ENCODE measurements at regions not wholly inside any gene's neighbourhood (a gene's known extent, or its start where the extent isn't known, plus 50 kb on each side); places are given as distances from the start of the nearest gene placed in this dataset.

DNA sequence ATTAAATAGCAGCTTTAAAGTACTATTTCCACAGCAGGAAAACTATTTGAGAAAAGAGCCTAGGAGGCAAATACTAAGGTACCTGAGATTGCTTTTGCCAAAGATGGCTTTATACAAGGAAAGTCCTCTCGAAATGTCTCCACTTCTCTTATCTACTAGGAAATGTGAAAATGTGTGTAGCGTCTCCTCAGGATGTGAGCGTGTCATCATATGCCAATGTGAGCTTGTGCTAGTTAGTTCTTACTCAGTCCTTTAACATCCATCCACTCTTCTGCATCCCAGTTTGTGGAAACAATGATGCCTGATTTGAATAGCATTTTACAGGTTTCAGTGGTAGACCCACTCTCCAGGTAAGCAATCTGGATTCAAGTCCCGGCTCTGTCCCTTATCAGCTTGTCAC is 421.0 kb downstream of the DYNC2H1 start:
- no peak for DNase-seq (ENCODE audit: low spot score)

DNA sequence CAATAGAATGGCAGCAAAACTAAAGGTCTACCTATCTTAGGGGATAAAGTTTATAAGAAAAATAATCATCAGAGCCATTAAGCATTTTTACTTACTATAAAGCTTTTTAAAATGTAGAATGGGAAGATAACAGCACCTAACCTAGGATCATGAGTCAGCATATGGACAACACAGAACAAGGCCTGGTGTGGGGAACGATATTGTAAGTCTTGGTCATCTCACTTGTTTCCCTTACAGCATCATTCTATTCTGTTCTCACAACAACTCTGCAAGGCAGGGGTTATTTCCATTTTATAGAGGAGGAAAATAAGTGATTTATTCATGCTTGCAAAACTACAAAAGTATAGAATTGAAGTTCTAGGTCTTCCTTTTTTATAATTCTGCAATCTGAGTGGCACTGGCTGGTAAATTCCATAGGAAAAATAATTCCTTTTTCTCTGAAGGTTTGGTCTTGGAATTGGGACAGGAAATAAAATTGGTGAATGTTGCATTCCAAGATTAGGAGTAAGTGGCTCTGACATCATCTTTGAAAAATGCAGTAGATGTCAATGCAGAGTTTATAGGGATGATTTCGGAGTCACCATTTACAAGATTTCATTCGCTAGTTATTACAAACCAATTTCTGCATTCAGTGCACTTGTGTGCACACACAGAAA is 423.0 kb downstream of the DYNC2H1 start:
- DNase-seq (ENCODE audit: low spot score) = no peak

DNA sequence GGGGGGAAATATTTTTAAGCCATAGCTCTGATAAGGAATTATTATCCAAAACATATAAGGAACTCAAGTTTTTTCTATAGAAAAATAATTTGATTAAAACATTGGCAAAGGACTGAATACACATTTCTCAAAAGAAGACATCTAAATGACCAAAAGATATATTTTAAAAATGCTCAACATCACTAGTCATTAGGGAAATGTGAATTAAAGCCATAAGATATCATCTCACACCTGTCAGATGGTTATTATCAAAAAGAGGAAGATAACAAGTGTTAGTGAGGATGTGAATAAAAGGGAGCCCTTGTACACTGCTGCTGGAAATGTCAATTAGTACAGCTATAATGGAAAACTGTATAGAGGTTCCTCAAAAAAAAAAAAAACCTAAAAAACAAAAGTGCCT is 425.0 kb downstream of the DYNC2H1 start:
- DNase-seq (ENCODE audit: low spot score) = no peak

DNA sequence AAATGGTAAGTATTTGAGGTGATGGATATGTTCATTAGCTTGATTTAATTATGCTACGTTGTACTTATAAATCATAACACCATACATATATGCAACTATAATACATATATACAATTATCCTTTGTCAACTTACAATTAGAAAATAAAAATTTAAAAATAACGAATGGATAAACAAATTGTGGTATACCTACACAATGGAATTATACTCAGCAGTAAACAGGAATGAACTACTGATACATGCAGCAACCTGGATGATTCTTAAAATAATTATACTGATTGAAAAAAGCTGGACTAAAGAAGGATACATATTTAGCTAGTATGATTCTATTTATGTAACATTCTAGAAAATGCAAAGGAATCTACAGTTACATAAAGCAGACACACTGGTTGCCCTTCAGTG is 425.7 kb downstream of the DYNC2H1 start:
- DNase-seq (ENCODE audit: low spot score) = no peak

DNA sequence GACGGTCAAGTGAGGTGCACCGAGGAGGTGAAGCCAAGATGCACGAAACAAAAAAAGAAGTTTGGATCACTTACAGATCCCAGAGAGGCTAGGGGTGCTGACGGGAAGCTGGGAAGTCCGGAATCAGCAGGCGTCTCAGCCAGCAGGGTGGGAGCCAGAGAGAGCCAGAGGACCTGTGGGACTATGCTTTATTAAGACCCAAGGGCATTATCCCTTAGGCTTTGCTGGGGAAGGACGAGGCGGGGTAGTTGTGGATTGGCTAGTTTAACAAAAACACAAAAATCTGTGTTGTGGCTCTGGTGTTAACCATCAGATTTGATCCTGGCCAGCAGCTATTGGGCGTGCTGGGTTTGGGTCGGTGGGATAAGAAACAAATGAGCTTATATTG is 427.1 kb downstream of the DYNC2H1 start:
- DNase-seq (ENCODE audit: low spot score) = peak; percentile 65

DNA sequence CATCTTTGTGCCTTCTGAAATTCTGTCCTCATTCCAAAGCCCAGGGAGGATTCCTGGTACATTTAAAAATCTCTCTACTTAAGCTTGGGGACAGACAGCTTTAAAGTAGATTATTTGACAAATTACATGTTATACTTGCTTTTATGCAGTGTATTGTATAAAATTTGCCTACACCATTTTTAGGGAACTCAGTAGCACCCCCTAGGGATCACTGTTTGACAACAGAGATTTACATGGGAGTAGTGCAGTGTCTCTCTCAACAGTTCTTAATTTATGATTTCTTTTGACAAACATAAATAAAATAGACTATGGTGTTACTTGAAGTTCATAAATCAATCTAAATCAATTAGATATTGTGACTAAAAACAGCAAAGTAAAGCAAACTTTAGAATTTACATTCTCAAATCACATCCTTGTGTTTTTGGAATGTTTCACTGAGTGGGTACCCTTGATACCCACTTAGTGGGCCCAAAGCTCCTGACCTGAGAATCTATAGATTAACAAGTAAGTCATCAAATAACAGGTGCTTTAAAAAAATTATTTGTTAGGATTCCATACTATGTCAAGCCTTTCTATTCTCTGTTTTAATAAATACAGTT is 428.8 kb downstream of the DYNC2H1 start:
- no peak for DNase-seq (ENCODE audit: low spot score)

DNA sequence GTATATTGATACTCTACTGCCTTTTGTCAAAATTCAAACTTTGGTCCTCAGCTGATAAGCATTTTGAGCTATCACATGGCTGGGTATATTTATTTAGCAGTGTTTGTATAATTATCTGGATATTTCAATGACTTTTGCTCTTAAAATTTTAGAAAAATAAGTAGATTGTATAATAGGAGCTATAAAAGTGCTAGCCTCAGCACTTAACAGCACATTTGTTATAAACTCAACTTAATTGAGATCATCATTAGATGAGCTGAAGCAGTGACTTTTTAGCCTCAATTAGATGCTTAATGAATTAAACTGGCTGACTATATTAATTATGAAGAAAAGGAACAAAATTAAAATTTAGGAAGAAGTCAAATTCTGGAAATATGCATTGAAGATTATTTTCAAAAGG is 429.9 kb downstream of the DYNC2H1 start:
- no peak for DNase-seq (ENCODE audit: low spot score)

DNA sequence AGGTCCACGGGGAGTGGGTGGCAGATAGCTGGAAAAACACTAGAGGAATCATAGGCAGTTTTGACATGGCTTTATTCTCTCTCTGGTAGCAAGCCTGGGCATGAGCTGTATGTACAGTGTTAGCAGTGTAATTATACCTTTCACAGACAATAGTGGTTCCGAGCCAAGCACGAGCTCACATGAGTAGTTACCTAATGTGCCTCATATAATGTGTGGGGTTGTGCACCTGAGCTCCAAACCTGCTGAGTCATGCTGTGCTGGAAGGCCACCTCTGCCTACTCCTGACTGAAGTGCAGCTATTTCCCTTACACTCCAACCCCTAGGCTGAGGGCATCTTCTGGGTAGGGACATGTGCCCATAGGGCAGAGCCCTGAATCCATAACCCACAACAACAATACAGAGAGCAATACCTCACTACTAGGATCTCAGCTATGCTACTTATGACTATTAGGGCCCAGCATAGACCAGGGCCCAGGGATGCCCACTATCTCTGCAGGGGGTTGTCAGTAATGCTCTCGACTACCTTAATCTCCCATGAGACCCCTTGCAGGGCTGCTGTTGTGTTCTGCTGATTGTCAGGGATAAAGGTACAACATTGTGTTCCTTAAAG is 432.1 kb downstream of the DYNC2H1 start:
- DNase-seq (ENCODE audit: low spot score) = no peak

DNA sequence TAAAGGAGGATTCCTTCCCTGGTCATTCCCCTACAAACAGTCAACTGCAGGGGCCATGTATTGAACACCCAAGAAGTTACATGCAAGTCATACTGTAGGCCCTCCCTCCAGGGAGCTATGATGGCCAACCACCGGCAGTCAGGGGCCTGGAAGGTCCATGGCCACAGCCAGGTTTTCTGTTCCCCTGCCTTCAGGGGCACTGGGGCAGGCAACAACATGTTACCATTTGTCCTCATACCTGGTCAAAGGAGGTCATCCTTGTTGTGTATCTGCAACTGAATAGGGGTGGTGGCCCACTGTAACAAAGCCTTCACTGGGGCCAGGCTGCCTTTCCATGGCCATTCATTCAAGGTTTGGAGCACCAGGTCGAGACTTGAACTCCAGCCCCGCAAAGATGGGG is 433.6 kb downstream of the DYNC2H1 start:
- DNase-seq (ENCODE audit: low spot score) = no peak

DNA sequence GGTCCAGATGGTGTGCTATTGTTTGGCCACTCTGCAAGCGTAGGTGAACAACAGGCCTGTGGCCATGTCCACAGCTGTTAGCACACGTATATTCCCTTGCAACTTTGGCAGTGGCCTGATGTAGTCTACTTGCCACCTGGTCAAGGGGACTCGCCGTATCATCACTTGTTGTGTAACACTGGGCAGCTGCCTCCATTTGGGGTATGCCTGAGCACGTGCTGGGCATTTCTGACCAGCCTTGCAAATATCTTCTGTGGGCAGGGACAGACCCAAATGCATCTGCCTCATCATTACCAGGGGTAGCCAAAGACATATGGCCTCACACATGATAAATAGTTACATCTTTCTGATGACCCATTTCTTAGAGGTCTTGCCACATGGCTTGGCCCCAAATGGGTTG is 434.2 kb downstream of the DYNC2H1 start:
- no peak for DNase-seq (ENCODE audit: low spot score)

DNA sequence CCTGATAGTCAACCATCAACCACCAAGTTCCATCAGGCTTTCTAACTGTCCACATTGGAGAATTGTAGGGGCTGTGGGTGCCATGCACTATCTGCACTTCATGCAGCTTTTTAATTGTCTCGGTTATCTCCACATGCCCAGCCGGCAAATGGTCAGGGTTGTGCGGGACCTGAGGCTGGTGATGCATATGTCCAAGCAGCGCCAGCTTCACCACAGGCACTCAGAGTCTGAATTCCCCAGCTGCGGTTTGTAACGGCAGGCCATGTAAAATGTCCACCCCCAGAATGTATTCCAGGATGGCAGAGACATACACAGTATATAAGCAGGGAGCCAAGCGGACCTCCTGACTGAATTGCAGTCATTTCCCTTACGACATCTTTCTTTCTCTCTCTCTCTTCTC is 435.6 kb downstream of the DYNC2H1 start:
- DNase-seq (ENCODE audit: low spot score) = no peak

DNA sequence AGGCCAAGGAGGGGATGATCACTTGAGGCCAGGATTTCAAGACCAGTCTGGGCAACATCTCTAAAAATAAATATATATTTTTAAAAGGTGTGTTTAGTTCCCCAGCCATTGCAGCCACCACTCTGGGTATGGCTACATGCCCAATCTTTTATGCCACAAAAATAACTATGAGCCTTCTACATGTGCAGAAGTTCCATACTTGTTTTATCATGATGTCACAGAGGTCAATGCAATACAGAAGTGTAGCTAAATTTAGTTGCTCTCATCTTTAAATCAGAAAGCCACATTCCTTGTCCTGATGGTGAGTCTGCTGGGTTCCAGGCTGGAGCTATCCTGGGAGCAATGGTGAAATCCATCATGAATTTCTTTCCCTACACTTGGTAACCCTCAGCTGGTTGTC is 436.3 kb downstream of the DYNC2H1 start:
- DNase-seq (ENCODE audit: low spot score) = no peak

DNA sequence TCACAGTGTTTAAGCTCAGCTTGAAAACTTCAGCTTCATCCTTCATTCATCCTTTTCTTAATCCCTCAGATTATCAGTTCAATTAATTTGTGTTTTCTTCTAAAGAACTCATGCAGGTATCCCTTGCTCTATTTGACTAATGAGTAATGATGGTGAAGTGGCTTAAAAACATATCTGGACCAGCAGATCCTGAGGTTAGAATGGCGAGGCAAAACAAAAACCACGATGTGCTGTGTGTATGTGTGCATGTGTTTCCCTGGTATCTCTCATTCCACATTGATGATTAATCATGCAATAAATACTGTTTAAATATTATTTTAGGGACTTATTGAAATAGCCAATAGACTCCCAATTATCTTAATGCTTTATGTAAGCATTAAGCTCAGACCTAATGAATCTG is 437.0 kb downstream of the DYNC2H1 start:
- DNase-seq (ENCODE audit: low spot score) = no peak

DNA sequence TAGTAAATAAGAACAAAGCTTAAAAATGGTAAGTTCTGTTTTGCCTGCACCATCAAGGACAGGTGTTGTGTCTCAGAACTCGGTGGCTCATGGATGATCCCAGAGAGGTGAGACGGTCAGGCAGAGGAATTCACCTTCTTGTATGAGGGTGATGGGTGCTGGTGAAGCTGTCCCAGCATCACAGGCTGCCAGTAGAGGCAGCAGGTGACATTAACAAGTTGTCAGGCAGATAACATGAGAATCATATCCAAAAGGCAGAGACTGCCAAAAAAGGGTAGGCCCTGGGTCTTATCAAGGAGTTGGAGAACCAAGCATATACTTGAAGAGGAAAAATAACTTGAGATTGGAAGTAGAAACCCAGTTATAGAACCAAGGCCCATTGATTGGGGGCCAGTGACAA is 437.8 kb downstream of the DYNC2H1 start:
- no peak for DNase-seq (ENCODE audit: low spot score)

DNA sequence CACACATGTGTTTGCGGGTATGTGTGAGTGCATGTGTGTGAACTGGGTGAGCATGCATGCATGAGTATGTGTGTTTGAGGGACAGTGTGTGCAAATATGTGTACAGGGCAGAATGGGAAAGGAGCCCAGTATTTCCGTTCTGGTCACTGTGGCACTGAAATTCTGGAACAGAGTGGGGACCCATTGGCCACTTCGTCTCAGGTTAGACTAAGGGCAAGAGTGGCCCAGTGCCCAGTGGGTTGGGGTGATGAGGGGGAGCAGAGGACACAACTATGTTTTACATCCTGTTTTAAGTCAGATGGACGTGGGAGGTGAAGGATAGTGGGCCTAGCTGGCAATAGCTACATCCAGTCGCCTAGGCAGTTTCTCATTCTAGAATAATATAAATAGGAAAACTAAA is 438.5 kb downstream of the DYNC2H1 start:
- DNase-seq (ENCODE audit: low spot score) = no peak

DNA sequence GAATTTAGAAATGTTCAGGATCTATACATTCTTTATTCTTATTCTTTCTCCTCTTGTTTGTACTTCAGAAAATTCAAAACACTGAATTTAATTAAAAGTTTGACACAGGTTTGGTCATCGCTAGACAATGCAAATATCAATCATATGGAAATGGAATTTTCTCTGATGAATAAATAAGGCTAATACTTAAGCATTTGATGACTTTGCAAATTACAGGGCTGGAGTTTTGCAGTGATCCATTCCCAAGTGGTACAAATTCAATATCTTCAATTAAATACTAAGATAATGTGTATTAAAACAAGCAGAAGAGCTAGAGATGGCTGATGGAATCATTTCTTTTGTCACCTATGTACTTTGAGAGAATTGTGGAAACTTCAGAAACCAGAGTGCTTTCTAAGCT is 439.6 kb downstream of the DYNC2H1 start:
- DNase-seq (ENCODE audit: low spot score) = no peak

DNA sequence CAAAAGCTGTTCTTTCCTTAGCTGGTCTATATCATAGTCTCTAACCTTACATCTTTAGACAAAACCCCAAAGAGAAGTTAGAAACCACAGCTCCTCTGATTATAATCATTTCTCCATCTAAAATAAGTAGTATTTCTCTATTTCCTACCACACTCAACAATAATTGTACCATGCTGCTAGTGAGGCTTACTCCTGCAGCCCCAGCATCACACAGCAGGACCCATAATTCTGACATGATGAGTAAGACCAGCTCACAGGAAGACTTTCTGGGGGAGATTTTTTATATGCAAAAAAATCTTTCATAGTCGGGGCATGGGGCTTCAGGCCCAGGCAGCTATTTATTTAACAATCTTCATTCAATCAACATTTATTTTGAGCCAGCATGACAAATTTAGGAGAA is 441.6 kb downstream of the DYNC2H1 start:
- no peak for DNase-seq (ENCODE audit: low spot score)

DNA sequence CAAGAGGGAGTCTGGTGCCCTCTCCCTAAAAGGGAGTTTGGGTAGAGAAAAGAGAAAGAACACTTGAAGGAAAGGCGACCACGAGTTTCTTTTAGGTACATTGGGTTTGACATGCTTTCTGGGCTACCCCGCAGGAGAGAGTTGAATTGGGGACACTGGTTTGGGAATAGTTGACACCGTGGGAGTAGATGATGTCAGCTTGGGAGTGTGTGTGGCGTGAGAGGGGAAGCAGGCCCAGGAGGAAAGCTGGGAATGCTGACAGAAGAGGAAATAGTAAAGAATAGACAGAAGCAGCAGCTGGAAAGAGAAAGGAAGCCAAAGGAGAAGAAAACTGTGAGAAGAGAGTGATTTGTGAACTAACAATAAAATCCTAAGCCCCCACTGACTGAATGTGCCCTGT is 442.9 kb downstream of the DYNC2H1 start:
- DNase-seq (ENCODE audit: low spot score) = no peak

DNA sequence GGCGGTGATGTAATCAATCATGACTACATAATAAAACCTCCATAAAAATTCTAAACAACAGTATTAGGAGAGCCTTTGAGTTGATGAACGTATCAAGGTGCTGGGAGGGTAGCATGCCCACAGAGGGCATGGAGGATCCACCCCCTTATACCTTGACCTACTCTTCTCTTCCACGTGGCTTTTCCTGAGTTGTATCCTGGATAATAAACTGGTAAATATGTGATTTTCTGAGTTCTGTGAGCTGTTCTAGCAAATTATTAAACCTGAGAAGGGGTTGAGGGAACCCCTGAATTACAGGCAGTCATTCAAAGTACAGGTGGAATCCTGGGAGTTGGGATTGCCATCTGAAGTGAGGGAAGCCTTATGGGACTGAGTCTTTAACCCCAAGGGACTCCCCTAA is 446.9 kb downstream of the DYNC2H1 start:
- DNase-seq (ENCODE audit: low spot score) = no peak

DNA sequence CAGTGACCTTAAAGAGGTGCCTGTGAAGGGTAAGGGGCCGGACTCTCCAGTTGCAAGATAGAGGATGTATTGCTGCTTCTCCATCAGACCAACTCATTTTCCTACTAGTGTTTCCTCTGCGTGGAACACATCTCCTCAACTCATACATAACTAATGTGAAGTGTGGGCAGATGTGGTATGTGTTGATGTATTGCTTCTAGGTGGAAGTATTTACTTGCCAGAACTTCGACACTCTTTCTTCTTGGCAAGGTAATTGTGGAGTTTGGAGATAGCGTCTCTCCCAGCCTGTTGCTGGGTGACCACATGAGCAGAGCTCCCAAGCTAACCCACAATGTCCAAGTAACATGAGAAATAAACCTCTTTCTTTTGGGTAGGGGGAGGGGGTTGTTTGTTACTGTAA is 456.9 kb downstream of the DYNC2H1 start:
- no peak for DNase-seq (ENCODE audit: low spot score)

DNA sequence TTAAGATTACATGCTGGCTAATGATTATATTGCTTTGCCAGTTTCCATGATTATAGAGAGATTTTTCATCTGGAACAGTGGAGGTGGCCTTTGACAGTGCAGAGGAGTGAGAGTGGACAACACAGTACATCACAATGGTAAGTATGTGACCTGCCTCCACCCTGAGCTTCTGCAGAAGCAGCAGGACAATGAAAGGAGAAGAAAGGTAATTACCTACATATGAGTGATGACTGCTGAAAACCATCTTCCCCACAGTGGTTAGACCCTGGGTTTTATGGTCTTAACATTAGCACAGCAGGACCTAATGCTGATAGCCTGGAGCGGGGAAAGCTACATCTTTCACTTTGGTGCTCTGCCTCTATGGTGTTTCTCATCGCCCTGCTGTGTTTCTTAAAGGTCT is 454.7 kb upstream of the DDI1 start:
- DNase-seq (ENCODE audit: low spot score) = no peak

DNA sequence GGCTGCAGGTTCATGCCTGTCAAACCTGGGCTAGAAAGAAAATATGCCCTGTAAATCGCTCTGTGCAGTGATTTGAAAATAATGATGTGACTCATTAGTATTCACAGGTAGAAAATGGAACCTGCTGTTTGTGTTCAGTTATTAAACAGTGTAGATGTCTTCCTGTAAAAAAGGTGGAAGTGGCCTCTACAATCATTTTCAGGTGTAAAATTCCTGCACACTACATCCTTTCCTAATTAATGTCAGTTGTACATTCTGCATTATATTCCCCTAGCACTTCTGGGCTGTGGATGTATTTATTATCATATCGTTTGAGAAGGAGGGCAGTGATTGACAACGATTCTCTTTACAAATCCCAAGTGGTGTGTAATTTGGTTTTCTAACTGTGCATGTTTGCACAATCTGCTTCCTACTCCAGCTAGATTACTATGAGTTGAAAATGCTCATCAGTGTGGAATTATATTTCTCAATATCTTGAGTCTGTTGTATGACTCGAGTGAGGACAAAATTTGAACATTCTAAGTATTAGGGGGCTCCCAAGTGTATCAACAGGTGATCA is 454.0 kb upstream of the DDI1 start:
- no peak for DNase-seq (ENCODE audit: low spot score)

DNA sequence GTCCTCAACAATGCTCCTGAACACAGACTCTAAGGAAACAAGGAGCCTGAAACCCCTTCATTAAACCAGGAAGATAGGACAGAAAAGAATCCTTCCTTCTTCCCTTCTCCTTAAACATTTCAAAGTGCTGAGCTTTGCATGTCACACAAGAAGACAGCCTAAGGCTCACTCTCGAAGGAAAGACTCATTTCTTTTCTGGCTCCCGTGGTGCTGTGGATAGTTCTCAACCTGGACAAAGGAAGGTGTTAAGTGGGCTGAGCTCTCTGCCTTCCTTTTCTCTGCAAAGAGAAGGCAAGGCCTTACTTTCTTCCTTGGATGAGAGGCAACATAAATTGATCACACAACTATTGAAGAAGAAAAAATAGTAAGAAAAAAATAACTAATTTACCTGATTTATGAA is 452.4 kb upstream of the DDI1 start:
- DNase-seq (ENCODE audit: low spot score) = no peak

DNA sequence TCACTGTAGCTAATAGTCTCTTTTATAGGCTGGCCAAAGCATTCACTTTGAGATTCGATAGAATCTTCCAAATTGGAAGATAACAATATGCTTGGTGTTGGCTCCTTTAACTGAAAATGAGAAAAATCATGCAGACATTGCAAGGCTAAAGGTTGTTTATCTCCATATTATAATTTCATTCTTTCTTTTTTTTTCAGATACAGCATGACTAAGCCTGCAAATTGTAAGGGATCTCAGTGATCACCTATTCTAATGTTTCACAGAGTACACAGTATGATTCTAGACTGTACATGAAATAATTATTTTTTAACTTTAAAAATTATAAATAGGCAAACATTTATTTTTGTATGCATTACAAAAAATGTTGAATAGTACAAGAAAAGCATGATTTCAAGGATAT is 451.7 kb upstream of the DDI1 start:
- no peak for DNase-seq (ENCODE audit: low spot score)
